HFFc6 (cell line): ENCODE measurements at regions not wholly inside any gene's neighbourhood (a gene's known extent, or its start where the extent isn't known, plus 50 kb on each side); places are given as distances from the start of the nearest gene placed in this dataset.

Experiments
- DNase-seq: peaks from one replicate; pipeline ENCODE4 v3.0.0-alpha.2; 2018
- H3K27ac Mint-ChIP-seq: 2 replicates; pipeline ENCODE4 v1.8.0; 2020; ENCODE audit warnings: mild to moderate bottlenecking, mixed read lengths
- H3K27me3 Mint-ChIP-seq: 2 replicates; pipeline ENCODE4 v1.8.0; 2021; ENCODE audit warnings: mild to moderate bottlenecking, moderate library complexity, mixed read lengths; ENCODE audit not compliant: insufficient read depth
- H3K36me3 Mint-ChIP-seq: 2 replicates; pipeline ENCODE4 v1.8.0; 2021; ENCODE audit warnings: low read depth, mixed read lengths
- H3K4me1 Mint-ChIP-seq: 2 replicates; pipeline ENCODE4 v1.8.0; 2020; ENCODE audit warnings: low read depth, mixed read lengths
- H3K4me3 Mint-ChIP-seq: 2 replicates; pipeline ENCODE4 v1.8.0; 2020; ENCODE audit warnings: mild to moderate bottlenecking, moderate library complexity, mixed read lengths
- H3K9me3 Mint-ChIP-seq: 2 replicates; pipeline ENCODE4 v1.8.0; 2020; ENCODE audit warnings: mild to moderate bottlenecking, mixed read lengths
- CTCF ChIP-seq: fragments of 200-600 bp; sonication (generic); IDR thresholded peaks from 2 replicates; pipeline ENCODE4 v1.5.0; 2021; ENCODE audit warnings: antibody characterized with exemption, mild to moderate bottlenecking

GRCh38 chr13:22232186-22232585 lies 561.3 kb downstream of the FGF9 start:
- peaks cover 3% of the 10 kb centered on the region; the same call in 1 of the 2 replicates for H3K36me3 Mint-ChIP-seq
- H3K4me1 Mint-ChIP-seq: no peaks in the 10 kb centered on the region
- no peak for DNase-seq
- no peak overlapping the region for H3K27ac Mint-ChIP-seq
- H3K9me3 Mint-ChIP-seq: peaks cover 46% of the 10 kb centered on the region
- no peaks in the 10 kb centered on the region for H3K27me3 Mint-ChIP-seq
- no peak overlapping the region for H3K4me3 Mint-ChIP-seq
- TF ChIP-seq CTCF: no peak

- peaks cover 47% of the 10 kb centered on the region for H3K9me3 Mint-ChIP-seq
- H3K27me3 Mint-ChIP-seq: no peaks in the 10 kb centered on the region
- no peak for DNase-seq
- H3K4me3 Mint-ChIP-seq: no peak overlapping the region
- H3K27ac Mint-ChIP-seq: no peak overlapping the region
- no peaks in the 10 kb centered on the region for H3K4me1 Mint-ChIP-seq
- no peak for TF ChIP-seq CTCF
- no peaks in the 10 kb centered on the region for H3K36me3 Mint-ChIP-seq
Measured at GRCh38 chr13:22235285-22235949, 564.5 kb downstream of the FGF9 start.

- Mint-ChIP-seq H3K4me3 (no peak overlapping the region), H3K27ac (no peak overlapping the region), H3K9me3 (peaks cover 45% of the 10 kb centered on the region), H3K4me1 (no peaks in the 10 kb centered on the region), H3K36me3 (no peaks in the 10 kb centered on the region), H3K27me3 (no peaks in the 10 kb centered on the region)
- no peak for TF ChIP-seq CTCF
- DNase-seq: no peak
Measured at GRCh38 chr13:22235950-22236290, 565.0 kb downstream of the FGF9 start.

GRCh38 chr13:22238269-22238668 lies 567.4 kb downstream of the FGF9 start:
- Mint-ChIP-seq H3K9me3 (peaks cover 54% of the 10 kb centered on the region), H3K4me3 (no peak overlapping the region), H3K27me3 (no peaks in the 10 kb centered on the region), H3K4me1 (no peaks in the 10 kb centered on the region), H3K36me3 (peaks cover 6% of the 10 kb centered on the region; the same call in 1 of the 2 replicates), H3K27ac (no peak overlapping the region)
- DNase-seq: no peak
- TF ChIP-seq CTCF: no peak

- Mint-ChIP-seq H3K36me3 (peaks cover 10% of the 10 kb centered on the region; the same call in 1 of the 2 replicates), H3K27me3 (no peaks in the 10 kb centered on the region), H3K4me3 (no peak overlapping the region), H3K27ac (no peak overlapping the region), H3K4me1 (no peaks in the 10 kb centered on the region), H3K9me3 (peaks cover 69% of the 10 kb centered on the region)
- no peak for DNase-seq
- TF ChIP-seq CTCF: no peak
Measured at GRCh38 chr13:22240716-22241115, 569.8 kb downstream of the FGF9 start.
